GM12891 (cell line): ENCODE measurements at regions not wholly inside any gene's neighbourhood (a gene's known extent, or its start where the extent isn't known, plus 50 kb on each side); places are given as distances from the start of the nearest gene placed in this dataset.
"Not testable (repeated sequence)": the region's sequence is repeated elsewhere in the genome, so short reads cannot be mapped to it uniquely, and the experiment has no call there.

ENCODE experiments used
- DNase-seq: peaks from one replicate; pipeline ENCODE4 v3.0.0; 2011; ENCODE audit warnings: low spot score; ENCODE audit not compliant: insufficient read length
- FAIRE-seq: peaks from 2 replicates; lab custom pipeline; 2011; peaks lifted over from hg19 to GRCh38; lab: Jason Lieb, UNC
- PAX5 ChIP-seq: IDR thresholded peaks from 2 replicates; pipeline ENCODE4 v1.6.1; 2011; ENCODE audit warnings: low read length, moderate library complexity, mild to moderate bottlenecking; ENCODE audit not compliant: insufficient read depth, severe bottlenecking
- POLR2A ChIP-seq: IDR thresholded peaks from 2 replicates; pipeline ENCODE4 v1.6.1; 2011; ENCODE audit warnings: low read depth, low read length, control low read depth
- POLR2AphosphoS5 ChIP-seq: IDR thresholded peaks from 2 replicates; pipeline ENCODE4 v1.6.1; 2011; ENCODE audit warnings: low read depth, low read length, control low read depth
- POU2F2 ChIP-seq: IDR thresholded peaks from 2 replicates; pipeline ENCODE4 v1.6.1; 2011; ENCODE audit warnings: low read depth, mild to moderate bottlenecking, control low read depth, low read length, moderate library complexity
- SPI1 ChIP-seq: IDR thresholded peaks from 2 replicates; pipeline ENCODE4 v1.6.1; 2011; ENCODE audit warnings: low read depth, low read length, control low read depth
- TAF1 ChIP-seq: IDR thresholded peaks from 2 replicates; pipeline ENCODE4 v1.6.1; 2011; ENCODE audit warnings: low read depth, low read length, control low read depth

DNA sequence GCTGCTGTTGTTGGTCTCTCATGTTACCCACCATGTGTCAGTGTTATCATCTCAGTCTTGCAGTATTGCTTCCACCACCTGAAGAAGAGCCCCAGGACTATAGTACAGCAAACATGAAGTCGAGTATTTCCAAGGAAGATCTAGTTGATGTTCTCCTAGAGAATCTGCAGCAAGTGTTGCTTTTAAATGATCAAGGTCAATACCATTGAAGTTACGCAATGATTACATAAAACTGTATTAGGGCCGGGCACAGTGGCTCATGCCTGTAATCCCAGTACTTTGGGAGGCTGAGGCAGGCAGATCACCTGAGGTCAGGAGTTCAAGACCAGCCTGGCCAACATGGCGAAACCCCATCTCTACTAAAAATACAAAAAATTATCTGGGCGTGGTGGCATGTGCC lies 173.9 kb downstream of the TJP1 start:
- not testable (repeated sequence) for FAIRE-seq, DNase-seq

DNA sequence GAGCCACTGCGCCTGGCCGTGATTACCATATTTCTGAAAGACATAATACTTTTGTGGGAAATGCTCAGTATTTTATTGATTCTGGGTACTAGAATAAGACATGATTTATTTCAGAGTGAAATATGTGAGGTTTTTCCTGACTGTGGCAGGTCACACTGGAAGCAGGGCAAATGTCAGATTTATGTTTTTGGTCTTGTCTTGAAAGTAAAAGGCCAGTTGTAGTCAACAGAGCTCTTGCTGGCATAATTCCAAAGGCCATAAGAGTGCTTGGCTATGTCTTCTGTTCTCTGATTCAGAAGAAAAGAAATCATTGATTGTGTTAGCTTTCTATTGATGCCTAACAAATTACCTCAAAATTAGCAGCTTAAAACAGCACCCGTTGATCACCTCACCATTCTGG lies 176.4 kb downstream of the TJP1 start:
- no peak for DNase-seq
- no peak for TF ChIP-seq SPI1
- no peak for TF ChIP-seq POLR2AphosphoS5
- no peak for TF ChIP-seq POLR2A
- TF ChIP-seq TAF1, result no peak
- no peak for TF ChIP-seq POU2F2
- no peak for TF ChIP-seq PAX5
- no peak for FAIRE-seq

DNA sequence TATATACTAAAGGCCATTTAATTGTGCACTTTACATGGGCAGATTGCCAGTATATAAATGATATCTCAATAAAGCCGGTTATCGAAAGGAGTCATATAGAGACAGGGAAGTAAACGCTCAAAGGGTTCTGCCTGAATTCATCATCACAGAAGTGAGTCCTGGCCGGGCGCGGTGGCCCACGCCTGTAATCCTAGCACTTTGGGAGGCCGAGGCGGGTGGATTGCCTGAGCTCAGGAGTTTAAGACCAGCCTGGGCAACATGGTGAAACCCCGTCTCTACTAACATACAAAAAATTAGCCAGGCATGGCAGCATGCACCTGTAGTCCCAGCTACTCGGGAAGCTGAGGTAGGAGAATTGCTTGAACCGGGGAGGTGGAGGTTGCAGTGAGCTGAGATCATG lies 177.9 kb downstream of the TJP1 start:
- FAIRE-seq, result not testable (repeated sequence)

GRCh38 chr15:29638781-29639180 lies 183.5 kb downstream of the TJP1 start:
- TF ChIP-seq POU2F2 (no peak), POLR2AphosphoS5 (no peak), PAX5 (no peak), POLR2A (no peak), TAF1 (no peak), SPI1 (no peak)
- no peak for FAIRE-seq
- no peak for DNase-seq

More for the DNA sequence above, 177.9 kb downstream of the TJP1 start:
- DNase-seq, result not testable (repeated sequence)

GRCh38 chr15:29638011-29638410 lies 184.3 kb downstream of the TJP1 start:
- DNase-seq (no peak), FAIRE-seq (no peak)
- TF ChIP-seq PAX5 (no peak), POU2F2 (no peak), POLR2AphosphoS5 (no peak), TAF1 (no peak), SPI1 (no peak), POLR2A (no peak)

DNA sequence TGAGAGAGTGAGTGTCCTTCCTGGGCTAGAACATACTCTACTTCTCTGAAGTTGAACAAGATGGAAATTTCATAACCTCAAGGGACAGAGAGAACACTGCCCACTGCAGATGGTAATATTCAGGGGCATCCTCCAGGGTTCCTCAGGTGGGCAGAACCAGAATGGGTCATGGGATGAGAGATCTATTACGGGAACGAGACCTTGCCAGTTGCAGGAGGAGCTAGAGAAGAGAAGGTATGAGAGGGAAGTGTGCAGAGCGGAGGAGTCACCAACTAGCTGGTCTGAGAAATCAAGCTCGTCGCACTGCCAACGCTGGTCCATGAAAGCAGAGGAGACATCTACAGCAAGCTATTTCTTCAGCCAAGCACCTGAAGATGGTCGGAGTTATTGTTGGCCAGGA lies 184.7 kb downstream of the TJP1 start:
- TF ChIP-seq POLR2A (no peak), POLR2AphosphoS5 (no peak), PAX5 (no peak), TAF1 (no peak), SPI1 (no peak), POU2F2 (no peak)
- DNase-seq, result no peak
- no peak for FAIRE-seq

DNA sequence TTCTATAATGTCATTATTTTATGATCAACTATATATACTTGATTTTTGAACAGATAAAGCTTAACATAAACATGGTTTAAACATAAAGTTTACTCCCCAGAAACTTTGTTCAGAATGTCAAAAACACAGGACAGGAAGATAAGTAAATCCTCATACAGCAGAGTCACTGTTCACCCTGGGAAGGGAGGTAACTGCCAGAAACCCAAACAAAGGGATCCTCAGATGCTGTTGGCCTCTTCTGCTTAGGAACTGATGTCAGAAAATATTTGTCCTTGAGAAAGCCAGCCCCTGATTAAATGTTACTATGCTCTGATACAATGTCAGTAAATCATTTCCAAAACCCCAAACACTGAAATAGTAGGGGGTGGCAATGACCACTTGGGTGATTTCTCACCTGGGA lies 185.3 kb downstream of the TJP1 start:
- no peak for TF ChIP-seq PAX5
- no peak for TF ChIP-seq TAF1
- TF ChIP-seq POLR2A, result no peak
- TF ChIP-seq POU2F2, result no peak
- no peak for TF ChIP-seq POLR2AphosphoS5
- TF ChIP-seq SPI1, result no peak
- no peak for FAIRE-seq
- DNase-seq, result no peak

DNA sequence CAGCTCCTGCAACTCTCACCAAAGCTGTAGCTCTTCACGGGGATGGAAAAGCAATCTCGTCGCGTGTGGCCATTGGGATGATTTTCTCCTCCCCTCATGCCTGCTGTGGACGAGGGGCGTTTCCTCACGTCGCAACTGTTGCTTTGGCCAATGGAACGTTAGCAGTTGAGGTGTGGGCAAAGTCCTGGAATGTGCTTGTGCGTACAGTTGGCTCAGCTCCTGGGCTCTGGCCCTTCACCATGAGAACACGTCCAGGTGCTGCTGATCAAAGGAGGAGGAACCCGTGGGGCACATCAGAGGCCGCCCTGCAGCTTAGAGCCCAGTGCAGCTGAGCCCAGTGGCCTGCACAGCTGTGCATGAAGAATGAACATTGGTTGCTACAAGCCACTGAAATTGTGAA lies 186.1 kb downstream of the TJP1 start:
- no peak for FAIRE-seq
- no peak for DNase-seq
- no peak for TF ChIP-seq TAF1
- no peak for TF ChIP-seq SPI1
- TF ChIP-seq POLR2AphosphoS5, result no peak
- no peak for TF ChIP-seq POLR2A
- TF ChIP-seq POU2F2, result no peak
- TF ChIP-seq PAX5, result no peak

- no peak for TF ChIP-seq POLR2A
- TF ChIP-seq PAX5, result no peak
- no peak for TF ChIP-seq POU2F2
- no peak for TF ChIP-seq SPI1
- TF ChIP-seq POLR2AphosphoS5, result no peak
- TF ChIP-seq TAF1, result no peak
- DNase-seq, result no peak
- no peak for FAIRE-seq
Measured at GRCh38 chr15:29635513-29636098, 186.7 kb downstream of the TJP1 start.

DNA sequence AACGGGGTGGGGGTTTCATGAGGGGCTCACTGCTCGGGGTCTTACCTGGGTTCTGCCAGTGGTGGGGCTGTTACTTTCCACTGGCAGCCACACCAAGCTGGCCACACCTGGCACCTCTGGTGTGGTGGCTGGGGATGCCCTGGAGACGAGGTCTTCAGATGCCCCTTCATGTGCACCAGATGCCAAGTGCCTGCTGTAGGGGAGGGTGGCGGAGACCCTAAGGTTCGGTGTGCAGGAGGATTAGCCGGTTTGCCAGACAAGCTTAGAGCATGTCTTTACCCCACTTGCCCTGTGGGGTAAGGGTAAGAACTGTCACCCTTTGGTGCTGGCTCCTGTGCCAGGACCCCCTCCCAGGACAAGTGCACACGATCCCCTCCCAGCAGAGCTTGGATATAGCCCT lies 188.3 kb downstream of the TJP1 start:
- TF ChIP-seq SPI1 (no peak), PAX5 (no peak), POU2F2 (no peak), POLR2A (no peak), POLR2AphosphoS5 (no peak), TAF1 (no peak)
- FAIRE-seq (no peak), DNase-seq (no peak)

GRCh38 chr15:29632671-29633406 lies 189.4 kb downstream of the TJP1 start:
- no peak for FAIRE-seq
- TF ChIP-seq POLR2AphosphoS5 (no peak), TAF1 (no peak), PAX5 (no peak), POLR2A (no peak), SPI1 (no peak), POU2F2 (no peak)
- no peak for DNase-seq
